Activated CD4-positive, CD25-positive, alpha-beta regulatory T cell treated with anti-CD3 and anti-CD28 coated beads, Interleukin-2, amount 50 U/mL, for 16 hours (primary cell): ENCODE measurements at regions not wholly inside any gene's neighbourhood (a gene's known extent, or its start where the extent isn't known, plus 50 kb on each side); places are given as distances from the start of the nearest gene placed in this dataset.
A peak's percentile ranks its signal among the peaks of the same experiment; 100 is the strongest.

Experiments
- DNase-seq: peaks from one replicate; pipeline ENCODE4 v3.0.0-alpha.2; 2020; ENCODE audit warnings: low read depth, low spot score

- DNase-seq, result no peak
Observed at GRCh38 chr12:123077298-123078119, 73.4 kb downstream of the PITPNM2 start.

GRCh38 chr12:123076604-123077297 is 74.1 kb downstream of the PITPNM2 start:
- DNase-seq, result peak; percentile 34

- peak; percentile 54 for DNase-seq
Observed at GRCh38 chr12:123075646-123076171, 75.2 kb downstream of the PITPNM2 start.

- DNase-seq, result no peak
Observed at GRCh38 chr12:123075087-123075645, 75.7 kb downstream of the PITPNM2 start.

- DNase-seq, result no peak
Observed at GRCh38 chr12:123073962-123074801, 76.7 kb downstream of the PITPNM2 start.

GRCh38 chr12:123073292-123073691 is 77.6 kb downstream of the PITPNM2 start:
- no peak for DNase-seq

GRCh38 chr12:123071857-123072256 is 79.0 kb downstream of the PITPNM2 start:
- DNase-seq, result no peak

GRCh38 chr12:123071099-123071800 is 79.6 kb downstream of the PITPNM2 start:
- DNase-seq, result no peak

GRCh38 chr12:123070267-123071081 is 80.4 kb downstream of the PITPNM2 start:
- no peak for DNase-seq

GRCh38 chr12:123069436-123070266 is 81.2 kb downstream of the PITPNM2 start:
- no peak for DNase-seq

GRCh38 chr12:123067654-123068053 is 83.2 kb downstream of the PITPNM2 start:
- DNase-seq, result no peak

GRCh38 chr12:123066384-123066710 is 84.5 kb downstream of the PITPNM2 start:
- no peak for DNase-seq

GRCh38 chr12:123065676-123066383 is 85.1 kb downstream of the PITPNM2 start:
- no peak for DNase-seq

GRCh38 chr12:123064885-123065619 is 84.6 kb downstream of the ARL6IP4 start:
- DNase-seq, result no peak

GRCh38 chr12:123064366-123064765 is 83.9 kb downstream of the ARL6IP4 start:
- no peak for DNase-seq

GRCh38 chr12:123063535-123063934 is 83.1 kb downstream of the ARL6IP4 start:
- no peak for DNase-seq

- no peak for DNase-seq
Observed at GRCh38 chr12:123062681-123063486, 82.4 kb downstream of the ARL6IP4 start.
